Endothelial cell (in vitro differentiated cells): ENCODE measurements at regions not wholly inside any gene's neighbourhood (a gene's known extent, or its start where the extent isn't known, plus 50 kb on each side); places are given as distances from the start of the nearest gene placed in this dataset.

Source experiments
- DNase-seq: peaks from one replicate; pipeline ENCODE4 v3.0.0; 2021; ENCODE audit warnings: low spot score
- H3K27ac Mint-ChIP-seq: one replicate; pipeline ENCODE4 v1.8.0; 2021; ENCODE audit warnings: mixed read lengths, inconsistent platforms; ENCODE audit not compliant: unreplicated experiment
- H3K27me3 Mint-ChIP-seq: one replicate; pipeline ENCODE4 v1.8.0; 2021; ENCODE audit warnings: mild to moderate bottlenecking, moderate library complexity, mixed read lengths, inconsistent platforms; ENCODE audit not compliant: unreplicated experiment
- H3K36me3 Mint-ChIP-seq: one replicate; pipeline ENCODE4 v1.8.0; 2021; ENCODE audit warnings: mild to moderate bottlenecking, low read depth, mixed read lengths, inconsistent platforms; ENCODE audit not compliant: unreplicated experiment
- H3K4me1 Mint-ChIP-seq: one replicate; pipeline ENCODE4 v1.8.0; 2021; ENCODE audit warnings: mild to moderate bottlenecking, mixed read lengths, inconsistent platforms; ENCODE audit not compliant: unreplicated experiment
- H3K4me3 Mint-ChIP-seq: one replicate; pipeline ENCODE4 v1.8.0; 2021; ENCODE audit warnings: mild to moderate bottlenecking, mixed read lengths, inconsistent platforms; ENCODE audit not compliant: unreplicated experiment
- H3K9me3 Mint-ChIP-seq: one replicate; pipeline ENCODE4 v1.8.0; 2021; ENCODE audit warnings: mixed read lengths, inconsistent platforms; ENCODE audit not compliant: unreplicated experiment
- CTCF ChIP-seq: fragments of 200-600 bp; sonication (generic); IDR thresholded peaks from one replicate; pipeline ENCODE4 v1.5.0; 2021; ENCODE audit warnings: antibody characterized with exemption; ENCODE audit not compliant: unreplicated experiment

DNA sequence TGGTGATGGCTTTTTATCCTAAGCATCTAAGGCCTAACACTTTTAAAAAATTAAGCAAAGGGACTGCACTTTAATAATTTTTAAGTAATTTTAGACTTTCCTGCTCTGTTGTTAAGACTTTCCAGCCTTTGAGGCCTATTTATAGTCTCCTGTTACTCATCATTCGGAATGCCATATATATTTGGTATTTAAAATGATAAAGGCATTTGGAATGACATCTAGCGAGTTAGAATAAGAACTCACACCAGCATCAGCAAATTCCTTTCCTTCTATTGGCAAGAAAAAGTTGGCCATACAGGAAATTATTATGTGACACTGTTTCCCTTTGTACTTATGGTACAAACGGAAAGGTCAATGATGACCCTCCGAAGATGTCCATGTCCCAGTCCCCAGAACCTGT lies 88.1 kb upstream of the STMND1 start:
- TF ChIP-seq CTCF = no peak
- Mint-ChIP-seq H3K27me3 (peaks cover 1% of the 10 kb centered on the region), H3K9me3 (no peaks in the 10 kb centered on the region), H3K4me3 (no peak overlapping the region), H3K36me3 (peaks cover 4% of the 10 kb centered on the region), H3K4me1 (peaks cover 2% of the 10 kb centered on the region), H3K27ac (no peak overlapping the region)
- DNase-seq = no peak

- Mint-ChIP-seq H3K27me3 (peaks cover 1% of the 10 kb centered on the region), H3K36me3 (peaks cover 4% of the 10 kb centered on the region), H3K9me3 (no peaks in the 10 kb centered on the region), H3K4me3 (no peak overlapping the region), H3K27ac (no peak overlapping the region), H3K4me1 (peaks cover 2% of the 10 kb centered on the region)
- no peak for TF ChIP-seq CTCF
- peak; percentile 26 for DNase-seq
Observed at GRCh38 chr6:17012421-17013225, 89.2 kb upstream of the STMND1 start.

DNA sequence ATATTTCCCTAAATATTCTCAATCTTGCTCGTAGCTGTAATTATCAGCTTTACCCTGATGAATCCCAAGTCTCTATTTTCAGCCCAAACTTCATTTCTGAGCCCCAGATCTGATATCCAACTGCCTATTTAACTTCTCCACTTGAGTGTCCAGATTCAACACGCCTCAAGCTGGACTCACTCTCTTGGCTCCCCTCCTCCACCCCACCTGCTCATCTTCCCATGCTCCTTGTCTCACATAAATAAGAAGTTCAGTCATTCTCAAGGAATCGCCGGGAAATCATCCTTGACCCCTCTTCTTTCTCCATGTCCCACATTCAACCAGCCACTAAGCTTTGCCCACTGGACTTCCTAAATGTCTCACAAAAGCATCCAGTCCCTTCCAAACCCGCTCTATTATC lies 89.9 kb upstream of the STMND1 start:
- Mint-ChIP-seq H3K36me3 (peaks cover 4% of the 10 kb centered on the region), H3K9me3 (no peaks in the 10 kb centered on the region)

DNA sequence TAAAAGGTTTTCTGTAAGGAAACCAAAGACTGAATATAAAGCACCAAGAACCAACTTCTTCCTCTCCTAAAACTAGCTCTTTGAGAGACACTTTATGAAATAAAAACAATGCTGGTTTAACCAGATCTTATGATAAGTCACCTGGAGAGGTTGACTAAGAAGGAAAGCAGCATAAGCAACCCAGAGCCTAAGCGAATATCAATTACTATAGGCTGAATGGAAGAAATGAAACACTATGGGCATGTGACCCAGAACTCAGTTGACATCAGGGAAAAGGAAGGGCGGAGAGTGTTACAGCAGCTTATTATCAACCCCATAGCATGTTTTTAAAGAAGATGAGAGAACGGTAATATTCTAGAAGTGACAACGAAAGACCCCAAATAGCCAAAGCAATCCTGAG lies 94.1 kb upstream of the STMND1 start:
- Mint-ChIP-seq H3K27me3 (peaks cover 2% of the 10 kb centered on the region), H3K27ac (no peak overlapping the region), H3K4me3 (no peak overlapping the region), H3K9me3 (no peaks in the 10 kb centered on the region), H3K4me1 (no peaks in the 10 kb centered on the region), H3K36me3 (no peaks in the 10 kb centered on the region)
- TF ChIP-seq CTCF = no peak
- no peak for DNase-seq

More for the DNA sequence above, 89.9 kb upstream of the STMND1 start:
- Mint-ChIP-seq H3K27ac (no peak overlapping the region), H3K4me1 (peaks cover 2% of the 10 kb centered on the region), H3K27me3 (peaks cover 1% of the 10 kb centered on the region), H3K4me3 (no peak overlapping the region)
- DNase-seq = no peak
- TF ChIP-seq CTCF = no peak

GRCh38 chr6:17006543-17006942 lies 95.3 kb upstream of the STMND1 start:
- no peak for DNase-seq
- Mint-ChIP-seq H3K9me3 (no peaks in the 10 kb centered on the region), H3K36me3 (no peaks in the 10 kb centered on the region), H3K4me3 (no peak overlapping the region), H3K4me1 (no peaks in the 10 kb centered on the region), H3K27ac (no peak overlapping the region), H3K27me3 (peaks cover 2% of the 10 kb centered on the region)
- TF ChIP-seq CTCF = no peak
